Fibroblast of lung (primary cell): ENCODE measurements at regions not wholly inside any gene's neighbourhood (a gene's known extent, or its start where the extent isn't known, plus 50 kb on each side); places are given as distances from the start of the nearest gene placed in this dataset.

Experiments
- EZH2 ChIP-seq: IDR thresholded peaks from 2 replicates; pipeline ENCODE4 v1.5.1; 2012; ENCODE audit warnings: low read length, control low read depth, mild to moderate bottlenecking; ENCODE audit errors: missing control alignments
- TF ChIP-seq, protein P1 (sequence below), 2 donors: IDR thresholded peaks in 1 of 2; conservative IDR thresholded peaks in 1 of 2; 1 replicate in 1 of 2; 2 replicates in 1 of 2; pipeline ENCODE4 v1.5.1; 2011 to 2012; ENCODE audit warnings: low read length in 2 of 2, control low read depth in 1 of 2, inconsistent platforms in 1 of 2, low read depth in 1 of 2, mild to moderate bottlenecking in 1 of 2

DNA sequence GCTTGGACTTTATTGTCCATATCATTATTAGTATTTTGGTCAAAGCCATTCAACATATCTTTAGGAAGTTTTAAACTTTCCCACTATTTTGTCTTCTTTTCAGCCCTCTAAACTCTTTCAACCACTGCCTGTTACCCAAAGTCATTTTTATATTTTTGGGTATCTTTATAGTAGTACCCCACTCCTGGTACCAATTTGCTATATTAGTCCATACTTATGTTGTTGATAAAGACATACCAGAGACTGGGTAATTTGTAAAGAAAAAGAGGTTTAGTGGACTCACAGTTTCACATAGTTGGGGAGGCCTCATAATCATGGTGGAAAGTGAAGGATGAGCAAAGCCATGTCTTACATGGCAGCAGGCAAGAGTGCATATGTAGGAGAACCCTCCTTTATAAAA, 271.4 kb downstream of the KLHL4 start:
- TF ChIP-seq, protein P1, sequence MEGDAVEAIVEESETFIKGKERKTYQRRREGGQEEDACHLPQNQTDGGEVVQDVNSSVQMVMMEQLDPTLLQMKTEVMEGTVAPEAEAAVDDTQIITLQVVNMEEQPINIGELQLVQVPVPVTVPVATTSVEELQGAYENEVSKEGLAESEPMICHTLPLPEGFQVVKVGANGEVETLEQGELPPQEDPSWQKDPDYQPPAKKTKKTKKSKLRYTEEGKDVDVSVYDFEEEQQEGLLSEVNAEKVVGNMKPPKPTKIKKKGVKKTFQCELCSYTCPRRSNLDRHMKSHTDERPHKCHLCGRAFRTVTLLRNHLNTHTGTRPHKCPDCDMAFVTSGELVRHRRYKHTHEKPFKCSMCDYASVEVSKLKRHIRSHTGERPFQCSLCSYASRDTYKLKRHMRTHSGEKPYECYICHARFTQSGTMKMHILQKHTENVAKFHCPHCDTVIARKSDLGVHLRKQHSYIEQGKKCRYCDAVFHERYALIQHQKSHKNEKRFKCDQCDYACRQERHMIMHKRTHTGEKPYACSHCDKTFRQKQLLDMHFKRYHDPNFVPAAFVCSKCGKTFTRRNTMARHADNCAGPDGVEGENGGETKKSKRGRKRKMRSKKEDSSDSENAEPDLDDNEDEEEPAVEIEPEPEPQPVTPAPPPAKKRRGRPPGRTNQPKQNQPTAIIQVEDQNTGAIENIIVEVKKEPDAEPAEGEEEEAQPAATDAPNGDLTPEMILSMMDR (conservative IDR thresholded peaks at IDR 0.05 in 1 of 2, IDR thresholded peaks at IDR 0.05 in 1 of 2; ENCODE audit: low read depth in 1 of 2, low read length in 2 of 2): no peak
- no peak for TF ChIP-seq EZH2
